Fibroblast of upper back skin (primary cell): ENCODE measurements at regions not wholly inside any gene's neighbourhood (a gene's known extent, or its start where the extent isn't known, plus 50 kb on each side); places are given as distances from the start of the nearest gene placed in this dataset.
A peak's percentile ranks its signal among the peaks of the same experiment; 100 is the strongest.

Experiments
- DNase-seq: peaks from one replicate; pipeline ENCODE4 v3.0.0-alpha.2; 2013

DNA sequence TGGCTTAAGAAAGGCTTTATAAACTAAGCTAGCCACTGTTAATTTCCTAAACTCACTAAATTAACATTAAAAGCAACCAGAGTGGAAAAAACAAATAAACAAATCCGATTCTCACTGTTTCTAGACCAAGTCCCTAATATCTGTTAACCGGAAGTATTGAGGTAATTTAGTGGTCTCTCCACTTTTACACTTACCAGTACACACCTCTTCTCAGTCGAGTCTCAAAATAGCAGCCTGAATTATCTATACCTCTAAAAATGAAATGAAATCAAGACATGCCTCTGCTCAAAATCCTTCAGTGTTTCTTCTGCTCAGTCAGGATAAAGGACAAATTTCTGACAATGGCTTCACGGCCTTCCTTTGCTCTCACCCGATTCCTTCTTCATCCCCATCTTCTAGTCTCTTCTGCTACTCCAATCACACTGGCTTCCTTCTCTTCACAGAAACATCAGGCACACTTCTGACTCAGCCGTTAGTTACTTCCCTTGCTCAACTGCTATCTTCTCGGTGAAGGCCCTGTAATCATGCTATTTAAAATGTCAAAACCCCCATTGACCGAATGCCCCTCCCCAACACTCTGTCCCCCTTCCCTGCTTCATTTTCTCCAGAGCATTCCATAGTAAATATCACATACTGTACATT, 161.3 kb downstream of the KITLG start:
- peak; percentile 54 for DNase-seq

- DNase-seq = peak; percentile 67
Observed at GRCh38 chr12:88419794-88420193, 160.5 kb downstream of the KITLG start.

DNA sequence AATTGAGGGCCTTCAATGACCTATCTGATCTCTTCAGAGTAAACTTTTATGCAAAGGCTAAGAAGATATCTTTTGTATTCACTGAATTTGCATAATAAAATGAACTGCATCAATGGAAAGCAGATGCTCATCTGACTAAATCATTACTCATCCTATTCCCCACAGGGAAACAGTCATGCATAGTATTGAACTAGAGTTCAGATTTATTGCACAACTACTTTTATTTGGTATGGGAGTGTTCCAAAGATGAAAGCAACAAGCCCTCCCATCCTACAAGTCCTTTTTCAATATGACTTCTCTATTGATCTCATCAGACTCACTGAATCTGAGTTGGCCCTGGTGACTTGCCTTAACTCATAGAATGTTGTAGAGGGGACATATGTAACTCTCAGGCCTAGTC, 159.8 kb downstream of the KITLG start:
- peak; percentile 95 for DNase-seq

GRCh38 chr12:88424791-88425730, 155.2 kb downstream of the KITLG start:
- no peak for DNase-seq

- no peak for DNase-seq
Observed at GRCh38 chr12:88428350-88428749, 151.9 kb downstream of the KITLG start.

DNA sequence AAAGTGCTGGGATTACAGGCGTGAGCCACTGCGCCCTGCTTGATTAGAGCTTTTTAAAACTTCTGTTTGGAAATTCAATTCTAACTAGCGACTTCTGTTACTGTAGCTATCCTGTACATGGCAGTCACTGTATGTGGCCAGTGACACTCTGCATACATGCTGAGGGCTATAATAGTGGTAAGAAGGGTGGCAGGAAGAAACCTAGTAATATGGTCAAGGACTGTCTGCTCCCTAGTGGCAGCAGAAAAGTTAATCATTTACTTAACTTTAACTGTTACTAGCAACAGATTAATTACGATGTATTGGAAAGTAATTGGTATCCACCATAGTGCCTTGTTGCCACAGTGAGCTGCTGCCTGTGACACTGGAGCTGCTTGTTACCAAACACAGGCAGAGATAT, 149.0 kb downstream of the KITLG start:
- no peak for DNase-seq

GRCh38 chr12:88432531-88433490, 147.5 kb downstream of the KITLG start:
- no peak for DNase-seq

- DNase-seq = peak; percentile 46
Observed at GRCh38 chr12:88433997-88434703, 146.1 kb downstream of the KITLG start.

GRCh38 chr12:88435334-88436076, 144.8 kb downstream of the KITLG start:
- DNase-seq = no peak

DNA sequence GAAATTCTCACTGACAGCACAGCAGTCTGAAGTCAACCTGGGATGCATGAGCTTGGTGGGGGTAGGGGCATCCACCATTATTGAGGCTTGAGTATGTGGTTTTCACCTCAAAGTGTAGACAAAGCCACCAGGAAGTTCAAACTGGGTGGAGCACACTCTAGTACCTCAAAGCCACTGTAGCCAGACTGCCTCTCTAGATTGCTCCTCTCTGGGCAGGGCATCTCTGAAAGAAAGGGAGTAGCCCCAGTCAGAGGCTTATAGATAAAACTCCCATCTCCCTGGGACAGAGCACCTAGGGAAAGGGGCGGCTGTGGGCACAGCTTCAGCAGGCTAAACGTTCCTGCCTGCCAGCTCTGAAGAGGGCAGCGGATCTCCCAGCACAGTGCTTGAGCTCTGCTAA, 143.0 kb downstream of the KITLG start:
- DNase-seq = no peak
